HCT116 (cell line): ENCODE measurements at regions not wholly inside any gene's neighbourhood (a gene's known extent, or its start where the extent isn't known, plus 50 kb on each side); places are given as distances from the start of the nearest gene placed in this dataset.

Experiments
- ATAC-seq: fragments of 200-7000 bp; cut with Tn5 transposase; 2 replicates; pipeline ENCODE4 v1.9.1; 2020; ENCODE audit warnings: mild to moderate bottlenecking, moderate library complexity
- BruUV-seq: library from RNA; stranded (reverse); fragments of 400-500 nt; replicated peaks from 2 replicates; lab custom pipeline; 2021; lab: Mats Ljungman, UMichigan
- CTCF ChIA-PET: fragments of 300-600 bp; sonication (Branson Sonifier 250); formaldehyde crosslinking; loops from one replicate; lab custom pipeline; 2021; ENCODE audit warnings: antibody characterized with exemption; lab: Charles Lee
- POLR2A ChIA-PET: fragments of 300-600, 350-600 bp; sonication (Branson Sonifier 250); formaldehyde crosslinking; loops from one replicate; lab custom pipeline; 2021; ENCODE audit warnings: antibody characterized with exemption; lab: Charles Lee
- RAD21 ChIA-PET, 2 experiments: fragments of 300-600 bp; sonication (Branson Sonifier 250); formaldehyde crosslinking; loops; one replicate each; lab custom pipeline; 2023; ENCODE audit warnings: low total read pairs in 2 of 2; ENCODE audit not compliant: uncharacterized antibody in 2 of 2, unreplicated experiment in 2 of 2, low non-redundant PET in 1 of 2; lab: Charles Lee
- DNase-seq: peaks from one replicate; pipeline ENCODE4 v3.0.0-alpha.2; 2010; ENCODE audit warnings: low read depth, low spot score
- H2AFZ ChIP-seq: fragments of 200-600 bp; shearing (Covaris generic), sonication (generic); 2 replicates; pipeline ENCODE4 v1.6.1; 2017; ENCODE audit warnings: low read depth, mixed run types, mixed read lengths, antibody characterized with exemption, low read length; ENCODE audit not compliant: poor library complexity, severe bottlenecking
- H3K27ac ChIP-seq: 2 replicates; pipeline ENCODE4 v1.5.1; 2012; ENCODE audit warnings: low read depth, low read length
- H3K27me3 ChIP-seq: fragments of 200-600 bp; sonication (generic); 2 replicates; pipeline ENCODE4 v1.6.1; 2016; ENCODE audit warnings: mixed run types, low read length, mixed read lengths; ENCODE audit not compliant: insufficient read depth
- H3K36me3 ChIP-seq, 2 experiments: fragments of 200-500 bp in 1 of 2; fragments of 200-600 bp in 1 of 2; sonication (Bioruptor generic) in 1 of 2; sonication (generic) in 1 of 2; 2 replicates each; pipeline versions ENCODE4 v1.5.1 to v1.6.1; 2014 to 2016; ENCODE audit warnings: low read length in 2 of 2, inconsistent platforms in 1 of 2, mixed read lengths in 1 of 2, mixed run types in 1 of 2; ENCODE audit not compliant: insufficient read depth in 2 of 2, control insufficient read depth in 1 of 2
- H3K4me1 ChIP-seq, 2 experiments: fragments of 200-600 bp in 1 of 2; sonication (generic) in 1 of 2; 2 replicates each; pipeline versions ENCODE4 v1.5.1 to v1.6.1; 2012 to 2017; ENCODE audit warnings: low read length in 2 of 2, inconsistent platforms in 1 of 2, mild to moderate bottlenecking in 1 of 2, mixed read lengths in 1 of 2, mixed run types in 1 of 2, moderate library complexity in 1 of 2; ENCODE audit not compliant: insufficient read depth in 2 of 2, control insufficient read depth in 1 of 2
- H3K4me2 ChIP-seq: fragments of 200-600 bp; sonication (generic); 2 replicates; pipeline ENCODE4 v1.6.1; 2017; ENCODE audit warnings: mixed run types, low read length, mixed read lengths
- H3K4me3 ChIP-seq, 2 experiments: fragments of 200-600 bp in 1 of 2; sonication (generic) in 1 of 2; replicated peaks in 1 of 2; 2 replicates each; pipeline ENCODE4 v1.5.1; 2011 to 2016; ENCODE audit warnings: low read length in 2 of 2, control low read depth in 1 of 2, low read depth in 1 of 2, mild to moderate bottlenecking in 1 of 2, mixed read lengths in 1 of 2, mixed run types in 1 of 2
- H3K79me2 ChIP-seq: fragments of 200-600 bp; sonication (generic); 2 replicates; pipeline ENCODE4 v1.6.1; 2017; ENCODE audit warnings: mild to moderate bottlenecking, mixed run types, low read length, moderate library complexity, mixed read lengths; ENCODE audit not compliant: insufficient read depth
- H3K9ac ChIP-seq: fragments of 200-600 bp; sonication (generic); 2 replicates; pipeline ENCODE4 v1.6.1; 2016; ENCODE audit warnings: low read length, mixed read lengths
- H3K9me2 ChIP-seq: fragments of 200-600 bp; sonication (generic), shearing (Covaris generic); 2 replicates; pipeline ENCODE4 v1.6.1; 2017; ENCODE audit warnings: mixed run types, mild to moderate bottlenecking, moderate library complexity; ENCODE audit not compliant: insufficient read depth
- H3K9me3 ChIP-seq, 2 experiments: fragments of 200-500 bp in 1 of 2; fragments of 200-600 bp in 1 of 2; sonication (Bioruptor generic) in 1 of 2; sonication (generic) in 1 of 2; 2 replicates each; pipeline ENCODE4 v1.6.1; 2014 to 2017; ENCODE audit warnings: low read length in 2 of 2, mixed read lengths in 2 of 2, inconsistent platforms in 1 of 2, low read depth in 1 of 2, mild to moderate bottlenecking in 1 of 2, mixed run types in 1 of 2, moderate library complexity in 1 of 2; ENCODE audit not compliant: control insufficient read depth in 1 of 2, insufficient read depth in 1 of 2
- H4K20me1 ChIP-seq: fragments of 200-600 bp; sonication (generic), shearing (Covaris generic); 2 replicates; pipeline ENCODE4 v1.6.1; 2017; ENCODE audit warnings: mixed run types, mild to moderate bottlenecking, moderate library complexity; ENCODE audit not compliant: insufficient read depth
- ATF3 ChIP-seq: IDR thresholded peaks from 2 replicates; pipeline ENCODE4 v1.6.1; 2012
- CEBPB ChIP-seq: IDR thresholded peaks from 2 replicates; pipeline ENCODE4 v1.6.1; 2012; ENCODE audit warnings: low read depth
- CTCF ChIP-seq, 3 experiments: fragments of 200-600 bp in 1 of 3; sonication (generic) in 1 of 3; IDR thresholded peaks in 2 of 3; conservative IDR thresholded peaks in 1 of 3; 2 replicates each; pipeline ENCODE4 v1.5.1; 2012 to 2017; ENCODE audit warnings: low read depth in 2 of 3, low read length in 2 of 3, antibody characterized with exemption in 1 of 3, borderline replicate concordance in 1 of 3, control low read depth in 1 of 3, mild to moderate bottlenecking in 1 of 3, mixed read lengths in 1 of 3, mixed run types in 1 of 3, moderate library complexity in 1 of 3; ENCODE audit not compliant: insufficient read depth in 1 of 3
- EGR1 ChIP-seq: IDR thresholded peaks from 2 replicates; pipeline ENCODE4 v1.6.1; 2012; ENCODE audit warnings: low read depth
- ELF1 ChIP-seq: IDR thresholded peaks from 2 replicates; pipeline ENCODE4 v1.6.1; 2012; ENCODE audit warnings: low read depth, borderline replicate concordance
- EZH2 ChIP-seq: fragments of 200-600 bp; sonication (generic); IDR thresholded peaks from 2 replicates; pipeline ENCODE4 v1.6.1; 2017; ENCODE audit warnings: antibody characterized with exemption, mixed run types
- EZH2phosphoT487 ChIP-seq: fragments of 200-600 bp; IDR thresholded peaks from 2 replicates; pipeline ENCODE4 v1.6.1; 2018; ENCODE audit warnings: antibody characterized with exemption, borderline replicate concordance
- MAX ChIP-seq: IDR thresholded peaks from 2 replicates; pipeline ENCODE4 v1.6.1; 2012
- POLR2A ChIP-seq: IDR thresholded peaks from 2 replicates; pipeline ENCODE4 v1.7.0; 2011; ENCODE audit warnings: borderline replicate concordance; ENCODE audit not compliant: insufficient read depth, insufficient read length; ENCODE audit errors: extremely low read depth
- RAD21 ChIP-seq: IDR thresholded peaks from 2 replicates; pipeline ENCODE4 v1.6.1; 2012; ENCODE audit warnings: low read depth, mild to moderate bottlenecking
- SIN3A ChIP-seq: IDR thresholded peaks from 2 replicates; pipeline ENCODE4 v1.6.1; 2012; ENCODE audit warnings: low read depth
- SP1 ChIP-seq: IDR thresholded peaks from 2 replicates; pipeline ENCODE4 v1.6.1; 2012; ENCODE audit warnings: low read depth
- YY1 ChIP-seq: IDR thresholded peaks from 2 replicates; pipeline ENCODE4 v1.6.1; 2011; ENCODE audit warnings: low read length, low read depth, moderate library complexity, mild to moderate bottlenecking; ENCODE audit not compliant: insufficient replicate concordance; ENCODE audit errors: extremely low read depth
- ZBTB33 ChIP-seq: IDR thresholded peaks from 2 replicates; pipeline ENCODE4 v1.6.1; 2011; ENCODE audit warnings: mild to moderate bottlenecking, low read length, moderate library complexity; ENCODE audit not compliant: insufficient replicate concordance; ENCODE audit errors: extremely low read depth
- ZNF274 ChIP-seq: fragments of 200-500 bp; sonication (Bioruptor generic); IDR thresholded peaks from 2 replicates; pipeline ENCODE4 v1.6.1; 2014; ENCODE audit warnings: mild to moderate bottlenecking, low read depth, low read length, inconsistent platforms
- intact Hi-C: fragments of 100-400 bp; cut with micrococcal nuclease; formaldehyde crosslinking; loops from 2 replicates; pipeline ENCODE4 v1.10.0; 2022

GRCh38 chr21:28212061-28212460 lies 780.6 kb downstream of the LTN1 start:
- Histone ChIP-seq H3K9me2 (no peaks in the 10 kb centered on the region), H3K4me3 (no peak overlapping the region), H3K9me3 (peaks cover 16 to 45% of the 10 kb centered on the region in 2 experiments; a peak in 3 of 4 replicates), H3K4me1 (no peaks in the 10 kb centered on the region), H3K79me2 (no peaks in the 10 kb centered on the region), H3K9ac (no peak overlapping the region), H3K36me3 (no peaks in the 10 kb centered on the region), H3K27ac (no peak overlapping the region), H3K27me3 (no peaks in the 10 kb centered on the region)
- ATAC-seq: no peak
- DNase-seq: no peak
- RAD21 ChIA-PET: no interaction called here
- TF ChIP-seq SP1 (no peak), YY1 (no peak), CTCF (IDR thresholded peaks at IDR 0.05 in 2 of 3, conservative IDR thresholded peaks at IDR 0.05 in 1 of 3; ENCODE audit: borderline replicate concordance in 1 of 3, insufficient read depth in 1 of 3, low read depth in 2 of 3, low read length in 2 of 3) (no peak), POLR2A (no peak), EGR1 (no peak), MAX (no peak), EZH2 (no peak), RAD21 (no peak), CEBPB (no peak), ZNF274 (no peak), ELF1 (no peak), SIN3A (no peak), ATF3 (no peak), EZH2phosphoT487 (no peak), ZBTB33 (no peak)
- TF ChIP-seq, all 23 proteins: peak for 0
- CTCF ChIA-PET: no interaction called here
- Histone ChIP-seq H3K4me2 (no peak overlapping the region), H2AFZ (no peak overlapping the region), H4K20me1 (no peaks in the 10 kb centered on the region)
- no TSS peak for BruUV-seq
- intact Hi-C loops: no loop called here
- POLR2A ChIA-PET: no interaction called here
